ENCODE measurements at regions not wholly inside any gene's neighbourhood (a gene's known extent, or its start where the extent isn't known, plus 50 kb on each side); places are given as distances from the start of the nearest gene placed in this dataset.
"Not testable (repeated sequence)": the region's sequence is repeated elsewhere in the genome, so short reads cannot be mapped to it uniquely, and the experiment has no call there.

GRCh38 chr2:131834203-131835020 lies 306.7 kb downstream of the CCDC74A start:
- not testable (repeated sequence) for H3K36me3 ChIP-seq (ENCODE audit: control insufficient read depth, low read depth, low read length); H3K4me1 ChIP-seq (ENCODE audit: control insufficient read depth, low read depth, low read length)

GRCh38 chr2:131835022-131835421 lies 307.3 kb downstream of the CCDC74A start:
- not testable (repeated sequence) for H3K9me3 ChIP-seq (ENCODE audit: control insufficient read depth, low read depth, low read length); H3K27ac ChIP-seq (ENCODE audit: low read length); H3K9ac ChIP-seq (ENCODE audit: low read length); H3K4me1 ChIP-seq (ENCODE audit: control insufficient read depth, low read depth, low read length); H3K27me3 ChIP-seq (ENCODE audit: control insufficient read depth, insufficient read depth, low read length); H3K36me3 ChIP-seq (ENCODE audit: control insufficient read depth, low read depth, low read length); H3K4me3 ChIP-seq (ENCODE audit: low read length)

More at GRCh38 chr2:131834203-131835020, 306.7 kb downstream of the CCDC74A start:
- H3K9ac ChIP-seq (ENCODE audit: low read length); H3K9me3 ChIP-seq (ENCODE audit: control insufficient read depth, low read depth, low read length); H3K27ac ChIP-seq (ENCODE audit: low read length); H3K4me3 ChIP-seq (ENCODE audit: low read length); H3K27me3 ChIP-seq (ENCODE audit: control insufficient read depth, insufficient read depth, low read length): not testable (repeated sequence)

- H3K27me3 ChIP-seq (ENCODE audit: control insufficient read depth, insufficient read depth, low read length), result no peaks in the 10 kb centered on the region
- no peaks in the 10 kb centered on the region for H3K4me1 ChIP-seq (ENCODE audit: control insufficient read depth, low read depth, low read length)
- H3K36me3 ChIP-seq (ENCODE audit: control insufficient read depth, low read depth, low read length), result no peaks in the 10 kb centered on the region
- no peak overlapping the region for H3K4me3 ChIP-seq (ENCODE audit: low read length)
- H3K27ac ChIP-seq (ENCODE audit: low read length), result no peak overlapping the region
- no peaks in the 10 kb centered on the region for H3K9me3 ChIP-seq (ENCODE audit: control insufficient read depth, low read depth, low read length)
- H3K9ac ChIP-seq (ENCODE audit: low read length), result no peak overlapping the region
Measured at GRCh38 chr2:131835621-131836091, 308.0 kb downstream of the CCDC74A start.

GRCh38 chr2:131836116-131836515 lies 308.4 kb downstream of the CCDC74A start:
- not testable (repeated sequence) for H3K27me3 ChIP-seq (ENCODE audit: control insufficient read depth, insufficient read depth, low read length); H3K27ac ChIP-seq (ENCODE audit: low read length); H3K4me3 ChIP-seq (ENCODE audit: low read length); H3K36me3 ChIP-seq (ENCODE audit: control insufficient read depth, low read depth, low read length); H3K9ac ChIP-seq (ENCODE audit: low read length); H3K9me3 ChIP-seq (ENCODE audit: control insufficient read depth, low read depth, low read length); H3K4me1 ChIP-seq (ENCODE audit: control insufficient read depth, low read depth, low read length)

GRCh38 chr2:131844044-131844443 lies 316.4 kb downstream of the CCDC74A start:
- H3K36me3 ChIP-seq (ENCODE audit: control insufficient read depth, low read depth, low read length); H3K27me3 ChIP-seq (ENCODE audit: control insufficient read depth, insufficient read depth, low read length): not testable (repeated sequence)

GRCh38 chr2:131856202-131856601 lies 305.6 kb downstream of the ANKRD30BL start:
- H3K27ac ChIP-seq (ENCODE audit: low read length); H3K27me3 ChIP-seq (ENCODE audit: control insufficient read depth, insufficient read depth, low read length); H3K4me1 ChIP-seq (ENCODE audit: control insufficient read depth, low read depth, low read length); H3K4me3 ChIP-seq (ENCODE audit: low read length); H3K9ac ChIP-seq (ENCODE audit: low read length); H3K36me3 ChIP-seq (ENCODE audit: control insufficient read depth, low read depth, low read length); H3K9me3 ChIP-seq (ENCODE audit: control insufficient read depth, low read depth, low read length): not testable (repeated sequence)

More at GRCh38 chr2:131844044-131844443, 316.4 kb downstream of the CCDC74A start:
- H3K9me3 ChIP-seq (ENCODE audit: control insufficient read depth, low read depth, low read length); H3K4me3 ChIP-seq (ENCODE audit: low read length); H3K27ac ChIP-seq (ENCODE audit: low read length); H3K4me1 ChIP-seq (ENCODE audit: control insufficient read depth, low read depth, low read length); H3K9ac ChIP-seq (ENCODE audit: low read length): not testable (repeated sequence)

GRCh38 chr2:131858197-131858596 lies 303.6 kb downstream of the ANKRD30BL start:
- not testable (repeated sequence) for H3K36me3 ChIP-seq (ENCODE audit: control insufficient read depth, low read depth, low read length); H3K27me3 ChIP-seq (ENCODE audit: control insufficient read depth, insufficient read depth, low read length); H3K4me3 ChIP-seq (ENCODE audit: low read length); H3K4me1 ChIP-seq (ENCODE audit: control insufficient read depth, low read depth, low read length); H3K27ac ChIP-seq (ENCODE audit: low read length); H3K9me3 ChIP-seq (ENCODE audit: control insufficient read depth, low read depth, low read length); H3K9ac ChIP-seq (ENCODE audit: low read length)

Data from iPS-18a (cell line).